ENCODE measurements at regions not wholly inside any gene's neighbourhood (a gene's known extent, or its start where the extent isn't known, plus 50 kb on each side); places are given as distances from the start of the nearest gene placed in this dataset.

- Histone ChIP-seq H3K4me3 (ENCODE audit: low read length) (no peak overlapping the region), H3K9me3 (ENCODE audit: control insufficient read depth, insufficient read depth, low read length) (no peaks in the 10 kb centered on the region), H3K4me1 (ENCODE audit: control insufficient read depth, insufficient read depth, low read length) (no peaks in the 10 kb centered on the region), H3K27me3 (ENCODE audit: control insufficient read depth, insufficient read depth, low read length) (no peaks in the 10 kb centered on the region), H3K36me3 (ENCODE audit: control insufficient read depth, insufficient read depth, low read length) (no peaks in the 10 kb centered on the region), H3K27ac (ENCODE audit: low read length) (no peak overlapping the region)
- Mint-ChIP-seq H3K4me3 (no peak overlapping the region), H3K27ac (no peak overlapping the region), H3K36me3 (no peaks in the 10 kb centered on the region), H3K4me1 (no peaks in the 10 kb centered on the region), H3K27me3 (ENCODE audit: low read depth in 2 of 2) (no peaks in the 10 kb centered on the region), H3K9me3 (no peaks in the 10 kb centered on the region)
- intact Hi-C loops (cut with micrococcal nuclease): no loop called here
- no peak for TF ChIP-seq CTCF (IDR thresholded peaks at IDR 0.05)
- DNase-seq: no peak
- no peak for ATAC-seq
- WGBS (ENCODE audit: insufficient coverage): 97% methylated on average over 7 of the region's 7 CpGs
Observed at GRCh38 chr5:173710528-173710927, 94.1 kb upstream of the BOD1 start.

GRCh38 chr5:173711466-173711865 lies 95.0 kb upstream of the BOD1 start:
- intact Hi-C loops (cut with micrococcal nuclease): no loop called here
- no peak for TF ChIP-seq CTCF (IDR thresholded peaks at IDR 0.05)
- 90% methylated on average over 2 of the region's 2 CpGs for WGBS (ENCODE audit: insufficient coverage)
- H3K4me3 Mint-ChIP-seq: no peak overlapping the region
- no peaks in the 10 kb centered on the region for H3K27me3 ChIP-seq (ENCODE audit: control insufficient read depth, insufficient read depth, low read length)
- DNase-seq (no peak), ATAC-seq (no peak)
- H3K9me3 ChIP-seq (ENCODE audit: control insufficient read depth, insufficient read depth, low read length): no peaks in the 10 kb centered on the region
- no peak overlapping the region for H3K27ac ChIP-seq (ENCODE audit: low read length)
- H3K36me3 ChIP-seq (ENCODE audit: control insufficient read depth, insufficient read depth, low read length): no peaks in the 10 kb centered on the region
- H3K9me3 Mint-ChIP-seq: no peaks in the 10 kb centered on the region
- no peaks in the 10 kb centered on the region for H3K27me3 Mint-ChIP-seq (ENCODE audit: low read depth in 2 of 2)
- no peaks in the 10 kb centered on the region for H3K4me1 ChIP-seq (ENCODE audit: control insufficient read depth, insufficient read depth, low read length)
- no peaks in the 10 kb centered on the region for H3K36me3 Mint-ChIP-seq
- H3K27ac Mint-ChIP-seq: no peak overlapping the region
- H3K4me1 Mint-ChIP-seq: no peaks in the 10 kb centered on the region
- no peak overlapping the region for H3K4me3 ChIP-seq (ENCODE audit: low read length)

- no peak overlapping the region for H3K27ac Mint-ChIP-seq
- DNase-seq (no peak), ATAC-seq (no peak)
- TF ChIP-seq CTCF (IDR thresholded peaks at IDR 0.05): no peak
- no peaks in the 10 kb centered on the region for H3K4me1 Mint-ChIP-seq
- no peaks in the 10 kb centered on the region for H3K36me3 Mint-ChIP-seq
- H3K27me3 ChIP-seq (ENCODE audit: control insufficient read depth, insufficient read depth, low read length): no peaks in the 10 kb centered on the region
- peaks cover 0 to 2% of the 10 kb centered on the region in 2 donors for H3K27me3 Mint-ChIP-seq (ENCODE audit: low read depth in 2 of 2)
- H3K4me3 Mint-ChIP-seq: no peak overlapping the region
- WGBS (ENCODE audit: insufficient coverage): 75% methylated on average over 10 of the region's 10 CpGs
- no peaks in the 10 kb centered on the region for H3K4me1 ChIP-seq (ENCODE audit: control insufficient read depth, insufficient read depth, low read length)
- H3K4me3 ChIP-seq (ENCODE audit: low read length): no peak overlapping the region
- H3K9me3 ChIP-seq (ENCODE audit: control insufficient read depth, insufficient read depth, low read length): no peaks in the 10 kb centered on the region
- intact Hi-C loops (cut with micrococcal nuclease): no loop called here
- H3K9me3 Mint-ChIP-seq: no peaks in the 10 kb centered on the region
- no peak overlapping the region for H3K27ac ChIP-seq (ENCODE audit: low read length)
- H3K36me3 ChIP-seq (ENCODE audit: control insufficient read depth, insufficient read depth, low read length): no peaks in the 10 kb centered on the region
Observed at GRCh38 chr5:173712609-173713175, 96.2 kb upstream of the BOD1 start.
